GM23338 (cell line): ENCODE measurements at regions not wholly inside any gene's neighbourhood (a gene's known extent, or its start where the extent isn't known, plus 50 kb on each side); places are given as distances from the start of the nearest gene placed in this dataset.

Source experiments
- ATAC-seq: fragments of 200-7000 bp; cut with Tn5 transposase; 3 replicates; pipeline ENCODE4 v1.9.1; 2020
- DNase-seq: peaks from one replicate; pipeline ENCODE4 v3.0.0-alpha.2; 2015; ENCODE audit warnings: low spot score
- H2AFZ ChIP-seq: fragments of 200-600 bp; sonication (generic); 2 replicates; pipeline ENCODE4 v1.8.0; 2016; ENCODE audit warnings: antibody characterized with exemption, mild to moderate bottlenecking, moderate library complexity
- H3F3A ChIP-seq: fragments of 200-600 bp; sonication (generic); replicated peaks from 2 replicates; pipeline ENCODE4 v1.8.0; 2017; ENCODE audit warnings: antibody characterized with exemption, mixed run types, low read depth
- H3K27ac ChIP-seq: fragments of 200-600 bp; sonication (generic); 2 replicates; pipeline ENCODE4 v1.6.1; 2016; ENCODE audit warnings: low read depth
- H3K27me3 ChIP-seq: fragments of 200-600 bp; sonication (generic); 2 replicates; pipeline ENCODE4 v1.8.0; 2016; ENCODE audit warnings: mild to moderate bottlenecking, mixed run types, moderate library complexity; ENCODE audit not compliant: insufficient read depth
- H3K36me3 ChIP-seq: fragments of 200-600 bp; sonication (generic); 2 replicates; pipeline ENCODE4 v1.8.0; 2016; ENCODE audit warnings: mild to moderate bottlenecking; ENCODE audit not compliant: insufficient read depth
- H3K4me1 ChIP-seq: fragments of 200-600 bp; sonication (generic); 2 replicates; pipeline ENCODE4 v1.8.0; 2016; ENCODE audit warnings: mild to moderate bottlenecking, moderate library complexity; ENCODE audit not compliant: insufficient read depth
- H3K4me2 ChIP-seq: fragments of 200-600 bp; sonication (generic); 2 replicates; pipeline ENCODE4 v1.7.1; 2017; ENCODE audit warnings: mixed run types
- H3K4me3 ChIP-seq: fragments of 200-600 bp; sonication (generic); 2 replicates; pipeline ENCODE4 v1.6.1; 2016; ENCODE audit warnings: mixed run types
- H3K79me2 ChIP-seq: fragments of 200-600 bp; sonication (generic); replicated peaks from 2 replicates; pipeline ENCODE4 v1.8.0; 2017; ENCODE audit warnings: mild to moderate bottlenecking; ENCODE audit not compliant: insufficient read depth
- H3K9me2 ChIP-seq: fragments of 200-600 bp; sonication (generic); 2 replicates; pipeline ENCODE4 v1.8.0; 2017; ENCODE audit not compliant: insufficient read depth
- H4K20me1 ChIP-seq: fragments of 200-600 bp; sonication (generic); replicated peaks from 2 replicates; pipeline ENCODE4 v1.8.0; 2017; ENCODE audit warnings: mild to moderate bottlenecking; ENCODE audit not compliant: insufficient read depth
- H3K27ac Mint-ChIP-seq: 2 replicates; pipeline ENCODE4 v1.8.0; 2020; ENCODE audit warnings: inconsistent platforms, mild to moderate bottlenecking, moderate library complexity, mixed read lengths
- H3K27me3 Mint-ChIP-seq: 3 replicates; pipeline ENCODE4 v1.8.0; 2022; ENCODE audit warnings: low read depth, mild to moderate bottlenecking, moderate library complexity, mixed read lengths, inconsistent platforms; ENCODE audit not compliant: insufficient read depth, poor library complexity
- H3K36me3 Mint-ChIP-seq: 3 replicates; pipeline ENCODE4 v1.8.0; 2021; ENCODE audit warnings: low read depth, mild to moderate bottlenecking, inconsistent platforms, moderate library complexity, mixed read lengths
- H3K4me1 Mint-ChIP-seq: 3 replicates; pipeline ENCODE4 v1.8.0; 2020; ENCODE audit warnings: mild to moderate bottlenecking, inconsistent platforms, mixed read lengths
- H3K4me3 Mint-ChIP-seq: 3 replicates; pipeline ENCODE4 v1.8.0; 2021; ENCODE audit warnings: moderate library complexity, mild to moderate bottlenecking, inconsistent platforms, mixed read lengths
- H3K9me3 Mint-ChIP-seq: 3 replicates; pipeline ENCODE4 v1.8.0; 2020; ENCODE audit warnings: moderate library complexity, mild to moderate bottlenecking, inconsistent platforms, mixed read lengths
- CREB1 ChIP-seq: fragments of 250-450 bp; sonication (Bioruptor Pico); IDR thresholded peaks from 2 replicates; pipeline ENCODE4 v1.5.0; 2020; ENCODE audit warnings: low read depth, mild to moderate bottlenecking, moderate library complexity
- EZH2phosphoT487 ChIP-seq: fragments of 200-600 bp; sonication (generic); IDR thresholded peaks from one replicate; pipeline ENCODE4 v1.8.1; 2018; ENCODE audit warnings: antibody characterized with exemption; ENCODE audit not compliant: unreplicated experiment
- NANOG ChIP-seq: IDR thresholded peaks from 2 replicates; pipeline ENCODE4 v1.6.1; 2016; ENCODE audit warnings: antibody characterized with exemption, borderline replicate concordance
- STAT1 ChIP-seq: IDR thresholded peaks from one replicate; pipeline ENCODE4 v1.6.1; 2016; ENCODE audit warnings: antibody characterized with exemption; ENCODE audit not compliant: unreplicated experiment
- ZNF114 ChIP-seq: fragments of 250-450 bp; sonication (Bioruptor Pico); IDR thresholded peaks from 2 replicates; pipeline ENCODE4 v1.5.0; 2020; ENCODE audit warnings: mild to moderate bottlenecking, moderate library complexity
- ZNF331 ChIP-seq: fragments of 250-450 bp; sonication (Bioruptor Pico); IDR thresholded peaks from 2 replicates; pipeline ENCODE4 v1.5.0; 2020; ENCODE audit warnings: low read depth, mild to moderate bottlenecking, moderate library complexity
- TF ChIP-seq, protein P1 (sequence below): IDR thresholded peaks from one replicate; pipeline ENCODE4 v1.6.1; 2018; ENCODE audit warnings: antibody characterized with exemption; ENCODE audit not compliant: unreplicated experiment
- TF ChIP-seq, protein P2 (sequence below): IDR thresholded peaks from 2 replicates; pipeline ENCODE4 v1.6.1; 2016; ENCODE audit warnings: antibody characterized with exemption
- TF ChIP-seq, protein P3 (sequence below): fragments of 250-450 bp; sonication (Bioruptor Pico); IDR thresholded peaks from 2 replicates; pipeline ENCODE4 v1.5.0; 2020; ENCODE audit warnings: mild to moderate bottlenecking, moderate library complexity
- TF ChIP-seq, protein P4 (sequence below), 2 experiments: fragments of 200-600 bp in 1 of 2; sonication (generic) in 1 of 2; conservative IDR thresholded peaks; 2 replicates each; pipeline versions ENCODE4 v1.5.1 to v1.6.1; 2016 to 2017; ENCODE audit warnings: antibody characterized with exemption in 2 of 2, low read depth in 2 of 2, mild to moderate bottlenecking in 2 of 2, moderate library complexity in 1 of 2

DNA sequence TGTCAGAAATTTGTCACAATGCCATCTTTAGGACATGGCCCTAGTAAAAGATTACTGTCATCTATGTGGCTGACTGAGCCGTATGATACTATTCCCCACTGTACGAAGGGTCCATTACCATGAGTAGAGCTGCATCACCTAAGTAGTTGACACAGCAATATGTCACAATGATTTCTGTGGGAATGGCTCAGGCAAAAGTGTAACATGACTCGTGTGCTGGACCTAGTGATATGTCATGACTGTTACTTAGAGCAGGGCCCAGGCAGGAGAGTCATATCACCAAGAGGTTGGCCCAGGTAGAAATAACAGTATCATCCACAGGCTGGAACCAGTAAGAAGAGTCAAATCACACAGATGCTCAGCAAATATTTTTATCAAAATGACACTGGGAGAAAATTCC is 1051.8 kb upstream of the AMELY start:
- Histone ChIP-seq H2AFZ (no peak overlapping the region), H3K36me3 (no peaks in the 10 kb centered on the region), H3K79me2 (no peaks in the 10 kb centered on the region), H4K20me1 (no peaks in the 10 kb centered on the region), H3K27ac (no peak overlapping the region), H3K9me2 (no peaks in the 10 kb centered on the region), H3F3A (no peaks in the 10 kb centered on the region), H3K4me3 (no peak overlapping the region), H3K4me2 (no peak overlapping the region), H3K4me1 (no peaks in the 10 kb centered on the region), H3K27me3 (no peaks in the 10 kb centered on the region)
- no peak overlapping the region for H3K27ac Mint-ChIP-seq
- no peaks in the 10 kb centered on the region for H3K36me3 Mint-ChIP-seq
- no peak for ATAC-seq
- H3K9me3 Mint-ChIP-seq: no peaks in the 10 kb centered on the region
- H3K4me3 Mint-ChIP-seq: no peak overlapping the region
- no peaks in the 10 kb centered on the region; the same call in 2 of the 3 replicates for H3K4me1 Mint-ChIP-seq
- DNase-seq: no peak
- TF ChIP-seq ZNF331 (CRISPR knock-in tag): no peak
- no peak for TF ChIP-seq ZNF114 (CRISPR knock-in tag)
- TF ChIP-seq, protein P1, sequence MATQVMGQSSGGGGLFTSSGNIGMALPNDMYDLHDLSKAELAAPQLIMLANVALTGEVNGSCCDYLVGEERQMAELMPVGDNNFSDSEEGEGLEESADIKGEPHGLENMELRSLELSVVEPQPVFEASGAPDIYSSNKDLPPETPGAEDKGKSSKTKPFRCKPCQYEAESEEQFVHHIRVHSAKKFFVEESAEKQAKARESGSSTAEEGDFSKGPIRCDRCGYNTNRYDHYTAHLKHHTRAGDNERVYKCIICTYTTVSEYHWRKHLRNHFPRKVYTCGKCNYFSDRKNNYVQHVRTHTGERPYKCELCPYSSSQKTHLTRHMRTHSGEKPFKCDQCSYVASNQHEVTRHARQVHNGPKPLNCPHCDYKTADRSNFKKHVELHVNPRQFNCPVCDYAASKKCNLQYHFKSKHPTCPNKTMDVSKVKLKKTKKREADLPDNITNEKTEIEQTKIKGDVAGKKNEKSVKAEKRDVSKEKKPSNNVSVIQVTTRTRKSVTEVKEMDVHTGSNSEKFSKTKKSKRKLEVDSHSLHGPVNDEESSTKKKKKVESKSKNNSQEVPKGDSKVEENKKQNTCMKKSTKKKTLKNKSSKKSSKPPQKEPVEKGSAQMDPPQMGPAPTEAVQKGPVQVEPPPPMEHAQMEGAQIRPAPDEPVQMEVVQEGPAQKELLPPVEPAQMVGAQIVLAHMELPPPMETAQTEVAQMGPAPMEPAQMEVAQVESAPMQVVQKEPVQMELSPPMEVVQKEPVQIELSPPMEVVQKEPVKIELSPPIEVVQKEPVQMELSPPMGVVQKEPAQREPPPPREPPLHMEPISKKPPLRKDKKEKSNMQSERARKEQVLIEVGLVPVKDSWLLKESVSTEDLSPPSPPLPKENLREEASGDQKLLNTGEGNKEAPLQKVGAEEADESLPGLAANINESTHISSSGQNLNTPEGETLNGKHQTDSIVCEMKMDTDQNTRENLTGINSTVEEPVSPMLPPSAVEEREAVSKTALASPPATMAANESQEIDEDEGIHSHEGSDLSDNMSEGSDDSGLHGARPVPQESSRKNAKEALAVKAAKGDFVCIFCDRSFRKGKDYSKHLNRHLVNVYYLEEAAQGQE: no peak
- no peak for TF ChIP-seq NANOG
- TF ChIP-seq, protein P2, sequence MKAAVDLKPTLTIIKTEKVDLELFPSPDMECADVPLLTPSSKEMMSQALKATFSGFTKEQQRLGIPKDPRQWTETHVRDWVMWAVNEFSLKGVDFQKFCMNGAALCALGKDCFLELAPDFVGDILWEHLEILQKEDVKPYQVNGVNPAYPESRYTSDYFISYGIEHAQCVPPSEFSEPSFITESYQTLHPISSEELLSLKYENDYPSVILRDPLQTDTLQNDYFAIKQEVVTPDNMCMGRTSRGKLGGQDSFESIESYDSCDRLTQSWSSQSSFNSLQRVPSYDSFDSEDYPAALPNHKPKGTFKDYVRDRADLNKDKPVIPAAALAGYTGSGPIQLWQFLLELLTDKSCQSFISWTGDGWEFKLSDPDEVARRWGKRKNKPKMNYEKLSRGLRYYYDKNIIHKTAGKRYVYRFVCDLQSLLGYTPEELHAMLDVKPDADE: no peak
- no peaks in the 10 kb centered on the region for H3K27me3 Mint-ChIP-seq

DNA sequence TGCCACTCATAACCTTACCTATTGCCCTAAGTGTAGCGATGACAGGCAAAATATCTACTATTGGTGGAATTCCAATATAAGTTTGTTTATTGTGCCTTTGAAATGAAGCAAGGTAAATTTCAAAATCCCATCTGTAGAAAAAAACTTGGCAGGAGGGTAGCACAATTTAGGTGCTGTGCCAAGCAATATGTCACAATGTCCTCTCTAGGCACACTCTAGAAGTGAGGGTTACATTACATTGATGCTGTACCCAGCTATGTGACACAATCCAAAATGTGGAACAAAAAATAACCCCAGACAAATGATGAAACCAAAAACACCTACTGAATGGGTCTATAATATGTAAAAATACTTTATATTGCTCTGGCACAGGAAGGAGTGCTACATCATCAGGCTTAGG is 1050.8 kb upstream of the AMELY start:
- H3K36me3 Mint-ChIP-seq: no peaks in the 10 kb centered on the region
- TF ChIP-seq CREB1 (CRISPR knock-in tag) (no peak), STAT1 (no peak), NANOG (no peak), ZNF331 (CRISPR knock-in tag) (no peak), EZH2phosphoT487 (no peak), ZNF114 (CRISPR knock-in tag) (no peak)
- TF ChIP-seq, protein P3, sequence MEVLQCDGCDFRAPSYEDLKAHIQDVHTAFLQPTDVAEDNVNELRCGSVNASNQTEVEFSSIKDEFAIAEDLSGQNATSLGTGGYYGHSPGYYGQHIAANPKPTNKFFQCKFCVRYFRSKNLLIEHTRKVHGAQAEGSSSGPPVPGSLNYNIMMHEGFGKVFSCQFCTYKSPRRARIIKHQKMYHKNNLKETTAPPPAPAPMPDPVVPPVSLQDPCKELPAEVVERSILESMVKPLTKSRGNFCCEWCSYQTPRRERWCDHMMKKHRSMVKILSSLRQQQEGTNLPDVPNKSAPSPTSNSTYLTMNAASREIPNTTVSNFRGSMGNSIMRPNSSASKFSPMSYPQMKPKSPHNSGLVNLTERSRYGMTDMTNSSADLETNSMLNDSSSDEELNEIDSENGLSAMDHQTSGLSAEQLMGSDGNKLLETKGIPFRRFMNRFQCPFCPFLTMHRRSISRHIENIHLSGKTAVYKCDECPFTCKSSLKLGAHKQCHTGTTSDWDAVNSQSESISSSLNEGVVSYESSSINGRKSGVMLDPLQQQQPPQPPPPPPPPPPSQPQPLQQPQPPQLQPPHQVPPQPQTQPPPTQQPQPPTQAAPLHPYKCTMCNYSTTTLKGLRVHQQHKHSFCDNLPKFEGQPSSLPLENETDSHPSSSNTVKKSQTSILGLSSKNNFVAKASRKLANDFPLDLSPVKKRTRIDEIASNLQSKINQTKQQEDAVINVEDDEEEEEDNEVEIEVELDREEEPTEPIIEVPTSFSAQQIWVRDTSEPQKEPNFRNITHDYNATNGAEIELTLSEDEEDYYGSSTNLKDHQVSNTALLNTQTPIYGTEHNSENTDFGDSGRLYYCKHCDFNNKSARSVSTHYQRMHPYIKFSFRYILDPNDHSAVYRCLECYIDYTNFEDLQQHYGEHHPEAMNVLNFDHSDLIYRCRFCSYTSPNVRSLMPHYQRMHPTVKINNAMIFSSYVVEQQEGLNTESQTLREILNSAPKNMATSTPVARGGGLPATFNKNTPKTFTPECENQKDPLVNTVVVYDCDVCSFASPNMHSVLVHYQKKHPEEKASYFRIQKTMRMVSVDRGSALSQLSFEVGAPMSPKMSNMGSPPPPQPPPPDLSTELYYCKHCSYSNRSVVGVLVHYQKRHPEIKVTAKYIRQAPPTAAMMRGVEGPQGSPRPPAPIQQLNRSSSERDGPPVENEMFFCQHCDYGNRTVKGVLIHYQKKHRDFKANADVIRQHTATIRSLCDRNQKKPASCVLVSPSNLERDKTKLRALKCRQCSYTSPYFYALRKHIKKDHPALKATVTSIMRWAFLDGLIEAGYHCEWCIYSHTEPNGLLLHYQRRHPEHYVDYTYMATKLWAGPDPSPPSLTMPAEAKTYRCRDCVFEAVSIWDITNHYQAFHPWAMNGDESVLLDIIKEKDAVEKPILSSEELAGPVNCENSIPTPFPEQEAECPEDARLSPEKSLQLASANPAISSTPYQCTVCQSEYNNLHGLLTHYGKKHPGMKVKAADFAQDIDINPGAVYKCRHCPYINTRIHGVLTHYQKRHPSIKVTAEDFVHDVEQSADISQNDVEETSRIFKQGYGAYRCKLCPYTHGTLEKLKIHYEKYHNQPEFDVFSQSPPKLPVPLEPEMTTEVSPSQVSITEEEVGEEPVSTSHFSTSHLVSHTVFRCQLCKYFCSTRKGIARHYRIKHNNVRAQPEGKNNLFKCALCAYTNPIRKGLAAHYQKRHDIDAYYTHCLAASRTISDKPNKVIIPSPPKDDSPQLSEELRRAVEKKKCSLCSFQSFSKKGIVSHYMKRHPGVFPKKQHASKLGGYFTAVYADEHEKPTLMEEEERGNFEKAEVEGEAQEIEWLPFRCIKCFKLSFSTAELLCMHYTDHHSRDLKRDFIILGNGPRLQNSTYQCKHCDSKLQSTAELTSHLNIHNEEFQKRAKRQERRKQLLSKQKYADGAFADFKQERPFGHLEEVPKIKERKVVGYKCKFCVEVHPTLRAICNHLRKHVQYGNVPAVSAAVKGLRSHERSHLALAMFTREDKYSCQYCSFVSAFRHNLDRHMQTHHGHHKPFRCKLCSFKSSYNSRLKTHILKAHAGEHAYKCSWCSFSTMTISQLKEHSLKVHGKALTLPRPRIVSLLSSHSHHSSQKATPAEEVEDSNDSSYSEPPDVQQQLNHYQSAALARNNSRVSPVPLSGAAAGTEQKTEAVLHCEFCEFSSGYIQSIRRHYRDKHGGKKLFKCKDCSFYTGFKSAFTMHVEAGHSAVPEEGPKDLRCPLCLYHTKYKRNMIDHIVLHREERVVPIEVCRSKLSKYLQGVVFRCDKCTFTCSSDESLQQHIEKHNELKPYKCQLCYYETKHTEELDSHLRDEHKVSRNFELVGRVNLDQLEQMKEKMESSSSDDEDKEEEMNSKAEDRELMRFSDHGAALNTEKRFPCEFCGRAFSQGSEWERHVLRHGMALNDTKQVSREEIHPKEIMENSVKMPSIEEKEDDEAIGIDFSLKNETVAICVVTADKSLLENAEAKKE (CRISPR knock-in tag): no peak
- TF ChIP-seq, protein P4, sequence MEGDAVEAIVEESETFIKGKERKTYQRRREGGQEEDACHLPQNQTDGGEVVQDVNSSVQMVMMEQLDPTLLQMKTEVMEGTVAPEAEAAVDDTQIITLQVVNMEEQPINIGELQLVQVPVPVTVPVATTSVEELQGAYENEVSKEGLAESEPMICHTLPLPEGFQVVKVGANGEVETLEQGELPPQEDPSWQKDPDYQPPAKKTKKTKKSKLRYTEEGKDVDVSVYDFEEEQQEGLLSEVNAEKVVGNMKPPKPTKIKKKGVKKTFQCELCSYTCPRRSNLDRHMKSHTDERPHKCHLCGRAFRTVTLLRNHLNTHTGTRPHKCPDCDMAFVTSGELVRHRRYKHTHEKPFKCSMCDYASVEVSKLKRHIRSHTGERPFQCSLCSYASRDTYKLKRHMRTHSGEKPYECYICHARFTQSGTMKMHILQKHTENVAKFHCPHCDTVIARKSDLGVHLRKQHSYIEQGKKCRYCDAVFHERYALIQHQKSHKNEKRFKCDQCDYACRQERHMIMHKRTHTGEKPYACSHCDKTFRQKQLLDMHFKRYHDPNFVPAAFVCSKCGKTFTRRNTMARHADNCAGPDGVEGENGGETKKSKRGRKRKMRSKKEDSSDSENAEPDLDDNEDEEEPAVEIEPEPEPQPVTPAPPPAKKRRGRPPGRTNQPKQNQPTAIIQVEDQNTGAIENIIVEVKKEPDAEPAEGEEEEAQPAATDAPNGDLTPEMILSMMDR (conservative IDR thresholded peaks at IDR 0.05; ENCODE audit: low read depth in 2 of 2): no peak

More for the DNA sequence above, 1050.8 kb upstream of the AMELY start:
- H3K27me3 Mint-ChIP-seq: no peaks in the 10 kb centered on the region
- H3K4me1 ChIP-seq: no peaks in the 10 kb centered on the region
- H4K20me1 ChIP-seq: no peaks in the 10 kb centered on the region
- no peak overlapping the region for H3K27ac Mint-ChIP-seq
- H3K27ac ChIP-seq: no peak overlapping the region
- H3K4me3 Mint-ChIP-seq: no peak overlapping the region
- no peaks in the 10 kb centered on the region for H3K9me3 Mint-ChIP-seq
- no peak for DNase-seq
- no peaks in the 10 kb centered on the region for H3F3A ChIP-seq
- no peak overlapping the region for H2AFZ ChIP-seq
- no peaks in the 10 kb centered on the region for H3K27me3 ChIP-seq
- H3K4me2 ChIP-seq: no peak overlapping the region
- no peak overlapping the region for H3K4me3 ChIP-seq
- H3K4me1 Mint-ChIP-seq: no peaks in the 10 kb centered on the region; the same call in 2 of the 3 replicates
- no peak for ATAC-seq
- H3K79me2 ChIP-seq: no peaks in the 10 kb centered on the region
- no peaks in the 10 kb centered on the region for H3K9me2 ChIP-seq
- H3K36me3 ChIP-seq: no peaks in the 10 kb centered on the region
